DMS53 (cell line): ENCODE measurements at regions not wholly inside any gene's neighbourhood (a gene's known extent, or its start where the extent isn't known, plus 50 kb on each side); places are given as distances from the start of the nearest gene placed in this dataset.

Experiments used
- DNase-seq: peaks from one replicate; lab custom pipeline; 2025; lab: John Stamatoyannopoulos, UW

DNA sequence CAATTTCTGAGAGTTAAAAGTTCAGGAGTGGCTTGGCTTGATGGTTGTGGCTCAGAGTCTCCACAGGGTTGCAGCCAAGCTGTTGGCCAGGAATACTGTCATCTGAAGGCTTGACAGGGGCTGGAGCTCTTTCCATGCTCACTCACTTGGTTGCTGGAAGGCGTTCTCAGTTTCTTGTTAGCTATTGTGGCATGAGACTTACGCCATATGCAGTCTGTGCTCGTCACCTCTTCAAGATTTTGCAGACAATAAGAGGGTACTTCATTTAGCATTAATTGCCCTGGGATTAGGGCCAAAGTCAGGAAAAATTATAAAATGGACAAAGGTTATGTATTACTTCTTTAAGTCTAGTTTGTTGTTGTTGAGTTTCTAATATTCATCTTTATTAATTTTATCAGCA is 380.6 kb upstream of the MAP3K7 start:
- no peak for DNase-seq

DNA sequence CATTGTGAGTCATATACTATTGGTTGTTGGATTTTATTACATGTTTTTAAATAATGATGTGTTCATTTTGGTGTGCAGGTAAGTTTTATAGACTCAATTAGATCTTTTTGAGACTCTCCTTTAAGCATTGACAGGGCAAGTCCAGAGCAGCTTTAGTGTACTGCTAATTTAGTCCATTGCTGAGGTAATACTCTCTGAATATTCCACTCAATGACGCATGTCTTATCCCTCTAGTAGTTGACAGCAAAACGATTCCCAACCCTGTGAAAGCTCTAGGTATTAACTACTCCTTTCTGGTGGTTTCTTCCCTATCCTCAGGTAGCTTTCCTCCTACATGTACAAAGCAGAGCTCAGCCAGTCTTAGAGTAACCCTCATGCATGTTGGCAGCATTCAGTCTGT is 373.5 kb upstream of the MAP3K7 start:
- DNase-seq = no peak

DNA sequence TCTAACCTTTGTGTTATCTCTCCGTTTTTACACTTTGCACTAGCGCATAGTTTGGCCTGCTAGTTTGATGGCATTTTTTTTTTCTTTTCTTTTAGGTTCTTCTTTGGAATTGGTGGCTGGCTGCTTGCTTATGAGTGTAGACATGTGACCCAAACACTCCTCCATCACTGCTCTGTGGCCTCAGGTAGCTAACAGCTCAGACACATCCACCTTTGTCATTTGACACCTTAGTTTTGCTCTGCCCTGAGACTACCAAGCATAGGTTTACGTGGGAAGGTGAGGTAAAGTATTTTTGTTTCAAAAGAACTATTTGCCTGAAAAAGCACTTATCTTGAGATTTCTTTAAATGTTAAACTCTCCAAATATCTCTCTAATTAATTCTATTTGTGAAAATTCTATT is 368.4 kb upstream of the MAP3K7 start:
- no peak for DNase-seq

DNA sequence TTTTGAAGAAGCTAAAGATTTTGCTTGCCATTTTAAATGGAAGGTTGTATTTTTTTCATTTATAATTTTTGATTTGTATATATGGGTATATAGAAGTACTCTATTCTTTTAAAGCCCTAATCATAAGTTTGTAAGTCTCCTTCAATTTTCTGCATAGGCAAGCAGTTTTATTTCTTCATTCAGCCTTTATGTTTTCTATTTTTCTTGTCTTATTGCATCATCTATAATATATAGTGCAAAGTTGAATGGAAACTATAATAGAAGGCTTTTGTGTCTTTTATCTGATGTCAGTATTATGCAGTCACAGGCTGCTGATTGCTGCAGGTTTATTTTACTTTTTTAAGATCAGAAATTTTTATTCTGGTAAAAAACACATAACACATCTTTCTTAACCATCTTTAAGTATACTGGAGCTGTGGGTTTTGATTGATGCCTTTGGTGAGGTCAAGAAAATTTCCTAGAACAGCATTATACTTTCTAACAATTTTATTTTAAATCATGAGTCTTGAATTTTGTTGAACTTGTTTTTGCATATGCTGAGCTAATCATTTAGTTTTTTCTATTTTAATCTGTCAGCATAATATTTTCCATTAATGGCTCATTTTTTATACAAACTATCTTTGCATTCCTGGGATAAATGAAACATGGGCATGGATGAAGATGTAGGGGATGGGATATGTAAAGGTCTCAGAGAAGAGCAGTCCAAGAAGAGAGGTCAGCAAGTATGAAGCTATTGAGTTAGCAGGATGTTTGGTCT is 366.7 kb upstream of the MAP3K7 start:
- no peak for DNase-seq

DNA sequence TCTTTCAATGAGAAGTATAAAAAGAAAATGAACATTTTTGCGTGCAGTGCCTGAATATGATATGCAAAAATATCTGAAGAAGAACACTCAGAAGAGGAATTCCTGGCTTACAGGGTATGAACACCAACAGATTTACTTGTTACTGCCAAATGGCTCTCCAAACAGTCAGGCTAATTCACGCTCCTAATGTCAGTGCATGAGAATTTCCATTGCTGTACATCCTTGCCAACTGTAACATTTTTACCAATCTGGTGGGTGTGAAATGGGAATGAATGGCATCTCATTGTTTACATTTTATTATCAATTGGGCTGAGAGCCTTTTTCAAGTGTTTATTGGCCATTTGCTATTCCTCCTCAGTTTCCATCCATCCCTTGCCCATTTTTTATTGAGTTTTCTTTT is 365.3 kb upstream of the MAP3K7 start:
- no peak for DNase-seq

DNA sequence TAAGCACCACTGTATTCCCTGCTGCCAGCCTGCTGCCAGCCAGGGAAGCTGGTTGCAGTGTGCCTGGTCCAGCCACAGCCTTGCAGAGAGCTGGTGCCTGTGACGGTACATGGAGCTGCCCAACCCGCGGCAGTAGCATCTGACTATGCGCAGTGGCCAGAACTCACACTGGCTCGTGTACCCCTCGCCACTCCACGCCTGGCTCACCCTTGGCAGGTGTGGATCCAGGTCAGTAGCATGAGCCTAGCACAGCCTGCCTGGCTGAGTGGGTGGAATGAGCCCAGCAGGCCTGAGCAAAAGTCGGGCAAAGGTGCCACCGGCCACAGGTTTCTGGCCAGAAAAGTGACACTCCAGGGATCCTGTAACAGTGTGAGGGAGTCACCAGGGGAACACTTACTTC is 361.7 kb upstream of the MAP3K7 start:
- DNase-seq = no peak

DNA sequence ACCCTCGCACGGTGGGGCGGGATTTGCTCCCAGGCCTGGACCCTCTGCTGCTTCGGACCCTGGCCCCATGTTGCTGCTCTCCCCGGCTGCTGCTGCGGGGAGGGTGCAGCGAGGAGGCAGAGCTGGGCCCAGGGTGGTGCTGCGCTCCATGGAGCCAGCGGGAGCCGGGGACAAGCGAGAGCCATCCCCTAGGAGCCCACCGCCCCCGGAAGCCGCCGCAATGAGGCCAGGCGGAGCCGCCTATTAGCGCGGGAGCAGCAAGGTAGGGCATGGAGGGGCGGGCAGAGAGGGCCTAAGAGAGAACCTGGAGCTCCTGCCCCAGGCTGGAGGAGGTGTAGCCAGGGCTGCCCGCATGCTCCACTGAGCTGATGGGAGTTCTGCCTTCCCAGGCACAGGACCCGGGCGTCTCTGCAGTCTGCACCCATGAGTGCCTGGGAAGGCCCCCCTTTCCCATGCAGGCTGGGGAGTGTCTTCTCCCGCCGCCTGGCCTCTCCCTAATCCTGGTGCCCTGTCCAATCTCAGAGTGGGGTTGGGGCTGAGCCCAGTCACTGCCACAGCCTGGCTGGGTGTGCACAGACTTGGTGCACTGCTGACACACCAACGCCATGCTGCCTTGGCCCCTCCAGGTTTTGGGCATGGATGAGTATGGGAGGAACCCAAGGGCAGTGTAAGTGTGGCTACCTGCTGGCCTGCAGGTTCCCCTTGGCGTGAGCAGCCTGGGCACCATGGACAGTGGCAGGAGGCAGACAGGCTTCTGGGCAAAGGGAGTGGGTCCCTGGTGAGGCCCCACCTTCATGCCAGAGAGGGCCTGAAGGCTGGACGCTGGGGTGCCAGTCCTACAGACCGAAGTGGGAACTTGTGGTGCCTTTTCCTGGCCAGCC is 360.6 kb upstream of the MAP3K7 start:
- DNase-seq = no peak

DNA sequence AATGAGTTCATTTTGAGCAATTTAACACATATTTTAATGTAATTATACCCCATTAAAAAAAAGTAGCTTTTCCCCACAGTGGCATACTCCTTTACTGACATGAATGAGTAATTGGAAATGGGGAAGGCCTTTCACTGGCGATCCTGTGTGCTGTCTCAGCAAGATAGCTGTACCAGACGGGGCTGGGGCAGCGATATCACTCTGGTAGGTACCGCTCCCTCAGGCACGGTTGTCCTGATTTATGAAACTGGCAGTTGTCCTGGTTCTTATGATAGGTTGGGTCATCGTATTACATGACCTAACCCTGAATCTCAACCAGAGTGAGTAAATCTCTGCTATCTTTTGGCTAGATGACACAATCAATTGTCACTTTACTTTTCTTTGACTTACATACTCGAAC is 355.0 kb upstream of the MAP3K7 start:
- DNase-seq = peak; percentile 9

DNA sequence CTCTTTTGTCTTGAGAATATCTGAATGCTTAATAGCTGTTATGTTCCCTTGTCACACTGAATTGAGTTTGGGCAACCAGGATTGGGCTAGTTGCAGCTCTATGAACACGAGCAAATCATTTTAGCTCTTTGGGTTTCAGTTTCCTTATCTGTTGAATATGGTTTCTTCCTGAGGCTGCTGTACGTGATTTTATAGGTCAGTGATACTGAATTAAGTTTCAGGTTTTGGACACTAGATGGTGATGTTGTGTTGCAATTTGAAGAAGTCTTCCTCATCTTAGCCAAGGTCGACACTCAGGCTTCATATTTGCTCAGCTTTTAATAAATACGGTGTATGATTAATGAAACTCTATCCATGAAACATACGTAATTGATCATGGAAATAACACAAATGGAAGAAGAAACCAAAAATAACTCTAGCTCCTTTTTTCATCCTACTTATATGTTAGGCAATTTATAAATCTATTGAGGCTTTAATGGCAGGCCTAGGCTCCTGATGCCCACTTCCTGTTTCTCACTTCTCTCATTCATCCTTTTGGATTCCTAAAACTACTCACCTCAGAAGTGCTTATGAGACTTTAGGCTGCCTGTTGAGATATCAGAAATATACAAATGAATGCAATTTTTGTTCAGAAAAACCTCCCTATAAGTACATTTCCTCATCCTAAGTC is 354.1 kb upstream of the MAP3K7 start:
- DNase-seq = peak; percentile 87

DNA sequence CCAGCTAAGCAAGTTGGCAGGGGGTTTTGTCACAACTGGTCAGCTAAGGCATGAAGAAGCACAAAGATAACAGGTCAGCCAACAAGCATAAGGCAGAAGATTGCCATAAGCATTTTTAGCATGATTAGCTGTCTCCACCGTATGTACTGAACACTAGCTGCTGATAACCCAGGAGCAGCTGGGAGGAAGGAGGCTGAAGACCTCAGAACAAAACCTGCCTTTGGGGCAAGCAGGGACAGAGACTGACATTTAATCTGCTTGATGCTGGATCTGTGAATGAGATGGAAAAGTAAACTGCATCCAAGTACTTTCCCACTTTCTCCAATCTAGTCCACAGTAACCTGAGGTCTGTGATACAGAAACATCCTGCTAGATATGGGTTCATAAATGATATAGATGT is 353.0 kb upstream of the MAP3K7 start:
- DNase-seq = no peak

DNA sequence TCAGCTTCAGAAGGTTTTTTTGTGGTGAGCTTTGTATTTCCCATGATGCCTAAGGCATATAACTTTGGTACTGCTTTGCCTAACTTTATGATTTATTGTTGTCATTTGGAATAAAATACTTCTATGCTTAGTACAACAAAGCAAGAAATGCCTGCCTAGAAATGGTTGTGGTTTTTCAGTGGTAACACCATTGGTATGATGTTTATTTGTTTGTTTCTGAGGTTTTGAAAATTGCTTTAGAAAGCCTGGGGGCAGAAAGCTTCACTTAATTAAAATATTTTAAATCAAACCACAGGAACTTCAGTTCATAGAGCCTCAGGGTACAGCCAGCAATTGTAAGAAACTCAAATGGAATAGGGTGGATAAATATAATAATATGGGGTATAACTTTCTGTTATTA is 351.2 kb upstream of the MAP3K7 start:
- no peak for DNase-seq

DNA sequence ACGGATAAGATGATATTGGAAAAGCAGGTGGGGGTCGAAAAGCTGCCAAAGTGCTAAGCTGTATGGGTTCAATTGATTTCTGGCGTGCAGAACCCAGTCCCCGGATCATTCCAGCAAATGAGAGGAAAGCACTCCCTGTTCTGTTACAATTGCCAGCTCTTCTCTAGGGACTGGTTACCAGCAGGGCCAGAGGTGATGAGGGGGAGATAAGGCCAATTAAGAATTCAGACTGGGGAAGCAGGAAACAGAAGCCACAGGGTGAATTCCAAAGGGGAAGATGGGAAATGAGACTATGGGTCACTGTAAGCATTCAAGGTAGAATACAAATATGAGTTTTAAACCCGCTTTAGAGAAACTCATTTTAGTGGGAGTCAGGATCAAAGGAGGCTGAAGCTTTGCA is 349.4 kb upstream of the MAP3K7 start:
- no peak for DNase-seq

DNA sequence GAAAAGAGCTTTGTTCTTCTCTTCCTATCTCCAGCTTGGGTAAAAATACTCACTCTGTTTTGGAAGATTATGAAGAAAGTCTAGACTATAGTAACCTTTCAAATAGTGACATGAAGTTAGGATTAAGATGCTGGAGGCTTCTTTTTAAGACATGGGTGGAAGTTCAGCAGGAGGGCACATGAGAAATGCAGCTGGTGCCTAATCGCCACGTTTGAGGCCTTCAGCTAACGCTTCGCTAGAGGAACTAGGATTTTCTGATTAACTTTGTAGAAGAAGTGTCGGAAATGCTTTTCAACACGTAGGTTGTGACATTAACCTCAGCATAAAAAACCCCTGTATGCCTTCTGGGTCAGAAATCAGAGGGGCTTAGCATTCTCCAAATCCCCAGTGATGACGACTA is 348.1 kb upstream of the MAP3K7 start:
- no peak for DNase-seq

DNA sequence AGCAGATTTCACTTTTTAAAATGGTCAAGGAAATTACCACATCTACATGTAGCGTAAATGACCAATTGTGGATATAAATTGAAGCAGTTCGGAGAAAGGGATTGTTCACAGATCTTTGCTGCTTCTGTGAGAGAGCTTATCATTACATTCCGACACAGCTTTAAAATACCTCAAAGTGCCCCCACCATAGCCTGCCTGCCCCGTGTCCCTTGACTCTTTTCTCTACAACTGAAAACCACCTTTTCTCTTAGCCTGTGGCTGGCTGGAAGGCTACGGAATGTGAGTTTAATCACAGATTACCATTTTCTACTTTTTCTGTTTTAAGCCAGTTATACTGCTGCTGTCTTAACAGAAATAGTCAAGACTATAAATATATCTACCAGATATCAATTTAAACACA is 347.2 kb upstream of the MAP3K7 start:
- DNase-seq = no peak

DNA sequence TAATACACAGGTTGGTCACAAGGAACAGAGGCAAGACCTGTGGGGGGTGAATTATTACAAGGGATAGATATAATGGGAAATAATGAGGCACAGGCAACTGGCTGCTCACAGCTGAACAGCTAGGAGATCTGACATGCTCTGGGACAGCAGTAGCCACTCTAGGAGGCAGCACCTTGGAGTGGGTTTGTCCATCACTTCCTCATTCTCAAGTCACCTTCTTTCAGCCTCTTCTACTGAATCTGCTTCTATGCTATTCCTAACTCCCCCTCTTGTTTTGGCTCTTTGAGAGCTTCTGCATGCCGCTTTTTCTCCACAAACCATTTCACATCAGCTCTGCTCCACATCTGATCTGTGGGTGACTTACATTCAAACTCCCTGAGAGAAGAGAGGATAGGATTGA is 345.5 kb upstream of the MAP3K7 start:
- DNase-seq = no peak

DNA sequence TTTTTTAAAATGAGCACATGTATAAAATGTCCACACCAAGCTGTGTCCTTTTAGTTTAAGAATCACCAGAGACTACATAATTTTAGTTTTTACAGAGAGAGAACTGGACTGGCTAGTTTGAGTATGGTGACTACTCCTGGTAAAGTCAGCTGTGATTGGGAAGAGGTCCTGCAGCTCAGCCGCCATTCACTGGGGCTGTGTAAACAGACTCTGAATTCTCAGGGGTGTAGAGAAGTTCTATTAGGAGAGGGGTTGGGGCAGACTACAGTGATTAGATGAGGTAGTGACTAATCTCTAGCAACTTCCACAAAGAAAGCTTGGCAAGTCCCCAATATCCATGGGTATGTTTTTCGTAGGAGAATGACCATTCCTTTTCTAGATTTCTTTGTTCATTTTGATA is 341.2 kb upstream of the MAP3K7 start:
- no peak for DNase-seq

DNA sequence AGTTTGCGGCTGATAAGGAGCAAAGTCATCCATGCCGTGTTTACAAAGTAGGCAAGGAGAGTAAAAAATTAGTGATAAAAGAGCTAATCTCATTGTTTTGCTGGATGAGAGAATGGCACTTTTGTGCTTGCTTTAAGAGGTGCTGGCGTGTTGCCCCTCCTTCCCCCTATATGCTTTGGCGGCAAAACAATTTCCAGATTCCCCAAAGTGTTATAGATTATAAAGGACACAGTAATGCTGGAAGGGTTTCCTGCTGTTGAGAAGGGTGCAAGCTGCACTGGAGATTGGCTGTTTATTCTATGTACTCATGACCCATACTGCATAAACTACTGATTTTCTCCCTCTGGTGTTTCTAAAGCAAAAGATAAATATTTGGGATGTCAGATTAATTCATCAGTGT is 338.9 kb upstream of the MAP3K7 start:
- no peak for DNase-seq

DNA sequence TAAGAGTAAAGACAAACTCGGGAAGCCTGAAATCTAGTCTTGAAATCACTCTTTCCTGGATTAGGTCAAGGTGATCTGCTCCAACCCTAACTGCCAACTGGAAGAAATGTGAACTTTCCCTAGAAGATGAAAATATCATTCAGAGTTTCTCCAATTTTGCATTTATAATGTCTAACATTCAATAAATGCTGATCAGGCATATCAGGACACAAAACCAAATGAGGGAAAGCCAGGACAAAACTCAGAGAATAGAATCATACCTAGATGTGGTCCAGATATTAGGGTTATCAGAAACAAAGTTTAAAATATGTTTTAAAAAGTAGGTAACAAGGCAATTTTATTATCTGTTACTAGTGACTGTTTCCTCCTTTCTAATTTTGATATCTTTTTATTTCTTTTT is 335.5 kb upstream of the MAP3K7 start:
- no peak for DNase-seq

DNA sequence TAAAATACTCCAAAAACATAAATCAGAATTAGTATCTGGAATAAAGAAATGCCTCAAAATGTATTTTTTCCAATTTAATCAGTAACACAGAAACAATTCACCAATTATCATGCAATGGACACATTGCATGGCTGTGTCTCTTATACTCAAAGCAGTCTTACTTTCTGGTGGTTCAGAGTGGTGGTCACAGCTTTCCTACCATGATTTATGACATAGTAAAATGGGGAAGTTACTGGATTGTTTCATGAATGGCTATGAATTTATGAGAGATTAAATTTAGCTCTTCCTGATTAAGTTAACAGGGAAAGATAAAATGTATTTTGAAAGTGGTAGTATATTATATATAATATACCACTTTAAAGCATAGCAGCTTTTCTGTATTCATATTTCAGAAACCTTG is 331.5 kb upstream of the MAP3K7 start:
- no peak for DNase-seq

DNA sequence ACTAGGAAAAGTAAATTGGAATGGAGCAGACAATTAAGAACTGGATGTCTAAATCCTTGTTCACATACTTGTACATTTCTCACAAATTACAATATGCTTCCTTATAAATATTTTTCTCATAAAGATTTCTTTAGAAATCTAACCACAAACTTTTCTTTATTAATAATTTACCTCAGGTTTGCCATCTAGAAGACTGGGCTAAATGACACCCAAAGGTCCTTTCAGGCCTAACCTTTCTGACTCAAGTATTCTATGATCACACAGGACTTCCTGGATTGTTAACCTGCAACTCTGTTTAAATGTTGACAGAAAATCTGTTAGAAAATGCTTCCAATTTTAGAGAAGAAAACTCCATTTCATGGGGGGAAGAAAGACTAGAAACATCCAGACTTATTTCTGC is 330.5 kb upstream of the MAP3K7 start:
- no peak for DNase-seq

DNA sequence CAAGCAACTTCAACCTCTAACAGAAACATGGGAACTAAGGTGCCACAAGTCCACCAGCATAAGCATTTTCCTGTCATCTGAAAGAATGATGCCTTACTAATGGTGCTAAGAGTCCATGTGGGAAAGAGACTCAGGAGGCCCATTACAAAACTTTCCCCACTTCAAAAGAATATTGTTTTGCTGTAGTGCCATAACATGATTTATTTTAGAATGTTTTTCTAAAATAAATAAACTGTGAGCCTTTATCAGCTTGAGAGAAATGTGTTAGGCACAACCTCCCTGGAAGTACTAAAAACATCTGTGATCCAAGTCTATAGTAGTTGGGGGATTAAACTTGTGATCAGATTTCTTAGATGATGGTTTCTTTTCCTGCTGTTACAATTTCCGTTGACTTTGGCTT is 330.1 kb upstream of the MAP3K7 start:
- no peak for DNase-seq

DNA sequence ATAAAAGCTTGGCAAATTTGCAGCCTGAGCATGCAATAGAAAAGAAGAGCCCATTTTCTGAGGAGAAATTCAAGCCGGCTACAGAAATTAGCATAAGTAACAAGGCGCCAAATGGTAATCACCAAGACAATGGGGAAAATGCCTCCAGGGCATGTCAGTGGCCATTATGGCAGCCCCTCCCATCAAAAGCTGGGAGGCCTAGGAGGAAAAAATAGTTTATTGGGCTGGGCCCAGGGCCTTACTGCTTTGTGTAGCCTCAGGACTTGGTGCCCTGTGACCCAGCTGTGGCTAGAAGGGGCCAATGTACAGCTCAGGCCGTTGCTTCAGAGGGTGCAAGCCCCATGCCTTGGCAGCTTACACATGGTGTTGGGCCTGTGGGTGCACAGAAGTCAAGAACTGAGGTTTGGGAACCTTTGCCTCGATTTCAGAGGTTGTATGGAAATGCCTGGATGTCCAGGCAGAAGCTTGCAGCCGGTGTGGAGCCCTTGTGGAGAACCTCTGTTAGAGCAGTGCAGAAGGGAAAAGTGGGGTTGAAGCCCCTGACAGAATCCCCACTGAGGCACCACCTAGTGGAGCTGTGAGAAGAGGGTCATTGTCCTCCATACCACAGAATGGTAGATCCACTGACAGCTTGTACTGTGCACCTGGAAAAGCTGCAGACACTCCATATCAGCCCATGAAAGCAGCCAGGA is 328.5 kb upstream of the MAP3K7 start:
- DNase-seq = peak; percentile 18
